Mucosa of stomach (tissue), 1 donor: ENCODE measurements at regions not wholly inside any gene's neighbourhood (a gene's known extent, or its start where the extent isn't known, plus 50 kb on each side); places are given as distances from the start of the nearest gene placed in this dataset.

ENCODE experiments used
- H3K27me3 ChIP-seq: one replicate; pipeline ENCODE4 v1.7.0; 2013; ENCODE audit warnings: mild to moderate bottlenecking, low read length; ENCODE audit not compliant: control insufficient read depth, insufficient read depth
- H3K36me3 ChIP-seq: one replicate; pipeline ENCODE4 v1.7.0; 2013; ENCODE audit warnings: low read length; ENCODE audit not compliant: control insufficient read depth, insufficient read depth
- H3K4me1 ChIP-seq: one replicate; pipeline ENCODE4 v1.7.0; 2013; ENCODE audit warnings: mild to moderate bottlenecking, low read length; ENCODE audit not compliant: control insufficient read depth, insufficient read depth
- H3K4me3 ChIP-seq: one replicate; pipeline ENCODE4 v1.7.0; 2013; ENCODE audit warnings: low read length
- H3K9ac ChIP-seq: one replicate; pipeline ENCODE4 v1.7.0; 2013; ENCODE audit warnings: mild to moderate bottlenecking, low read length, moderate library complexity
- H3K9me3 ChIP-seq: one replicate; pipeline ENCODE4 v1.7.0; 2013; ENCODE audit warnings: mild to moderate bottlenecking, low read length, moderate library complexity; ENCODE audit not compliant: control insufficient read depth
- donor health status: Pancreatic carcinoma.

GRCh38 chr6:167392631-167393316 is 67.9 kb downstream of the TTLL2 start:
- Histone ChIP-seq H3K27me3 (no peaks in the 10 kb centered on the region), H3K36me3 (no peaks in the 10 kb centered on the region), H3K4me1 (peaks cover 22% of the 10 kb centered on the region), H3K4me3 (no peak overlapping the region), H3K9me3 (no peaks in the 10 kb centered on the region), H3K9ac (no peak overlapping the region)

DNA sequence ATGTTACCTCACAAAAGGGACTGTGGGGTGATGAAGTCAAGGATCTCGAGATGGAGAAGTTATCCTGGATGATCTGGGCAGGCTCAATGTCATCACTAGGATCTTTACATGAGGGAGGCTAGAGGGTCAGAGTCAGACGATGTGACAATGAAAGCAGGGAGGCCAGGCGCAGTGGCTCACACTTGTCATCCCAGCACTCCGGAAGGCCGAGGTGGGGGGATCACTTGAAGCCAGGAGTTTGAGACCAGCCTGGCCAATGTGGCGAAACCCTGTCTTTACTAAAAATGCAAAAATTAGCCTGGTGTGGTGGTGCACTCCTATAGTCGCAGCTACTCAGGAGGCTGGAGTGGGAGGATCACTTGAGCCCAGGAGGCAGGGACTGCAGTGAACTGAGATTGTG is 68.8 kb downstream of the TTLL2 start:
- no peaks in the 10 kb centered on the region for H3K36me3 ChIP-seq
- H3K27me3 ChIP-seq, result no peaks in the 10 kb centered on the region
- no peaks in the 10 kb centered on the region for H3K9me3 ChIP-seq
- peaks cover 27% of the 10 kb centered on the region for H3K4me1 ChIP-seq
- no peak overlapping the region for H3K4me3 ChIP-seq
- H3K9ac ChIP-seq, result no peak overlapping the region

DNA sequence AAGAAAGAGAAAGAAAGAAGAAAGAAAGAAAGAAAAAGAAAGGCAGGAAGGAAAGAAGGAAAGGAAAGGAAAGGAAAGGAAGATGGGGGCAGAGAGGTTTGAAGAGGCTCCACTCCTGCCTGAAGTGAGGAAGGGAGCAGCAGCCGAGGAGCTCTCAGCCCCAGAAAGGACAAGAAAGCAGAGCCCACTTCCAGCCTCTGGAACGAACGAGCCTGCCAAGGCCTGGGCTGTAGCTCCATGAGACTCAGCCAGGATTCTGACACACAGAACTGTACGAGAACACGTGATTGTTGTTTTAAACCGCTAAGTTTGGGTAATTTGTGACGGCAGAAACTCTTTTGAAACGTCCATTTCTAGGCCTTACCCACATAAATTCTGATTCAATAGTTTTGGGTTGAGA is 69.5 kb downstream of the TTLL2 start:
- no peaks in the 10 kb centered on the region for H3K27me3 ChIP-seq
- no peak overlapping the region for H3K9ac ChIP-seq
- no peaks in the 10 kb centered on the region for H3K36me3 ChIP-seq
- H3K4me3 ChIP-seq, result no peak overlapping the region
- H3K9me3 ChIP-seq, result no peaks in the 10 kb centered on the region
- peaks cover 27% of the 10 kb centered on the region for H3K4me1 ChIP-seq

- Histone ChIP-seq H3K9ac (no peak overlapping the region), H3K27me3 (no peaks in the 10 kb centered on the region), H3K4me1 (peaks cover 27% of the 10 kb centered on the region), H3K9me3 (no peaks in the 10 kb centered on the region), H3K36me3 (no peaks in the 10 kb centered on the region), H3K4me3 (no peak overlapping the region)
Observed at GRCh38 chr6:167394820-167395219, 69.9 kb downstream of the TTLL2 start.

DNA sequence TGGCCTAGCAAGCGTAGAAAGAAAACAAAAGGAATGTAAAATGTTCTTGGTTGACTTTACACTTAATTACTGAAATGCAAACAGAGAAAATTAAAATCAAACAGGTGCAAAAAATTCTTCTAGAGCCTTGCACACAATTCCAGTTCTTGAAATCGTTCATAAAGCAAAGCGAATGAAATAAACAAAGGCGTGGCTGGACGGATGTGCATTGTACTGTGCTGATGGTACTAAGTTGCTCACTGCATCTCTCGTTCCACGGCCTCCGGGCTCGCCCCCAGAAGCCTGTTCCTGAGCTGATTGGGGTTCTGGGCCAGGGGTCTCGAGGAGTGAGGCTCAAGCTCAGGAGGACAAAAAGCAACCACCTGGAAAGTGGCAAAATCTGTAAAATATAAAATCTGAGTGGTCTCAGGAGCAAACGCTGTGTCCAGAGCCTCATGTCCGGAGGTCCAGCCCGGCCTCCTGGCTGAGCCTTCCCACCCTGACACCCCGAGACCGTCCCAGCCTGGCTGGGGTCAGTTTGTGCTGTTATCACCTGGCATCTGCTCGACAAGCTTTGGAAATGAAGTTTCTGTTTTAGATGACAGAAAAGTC is 71.3 kb downstream of the TTLL2 start:
- Histone ChIP-seq H3K27me3 (no peaks in the 10 kb centered on the region), H3K4me1 (peaks cover 27% of the 10 kb centered on the region), H3K36me3 (no peaks in the 10 kb centered on the region), H3K4me3 (no peak overlapping the region), H3K9ac (no peak overlapping the region), H3K9me3 (no peaks in the 10 kb centered on the region)

DNA sequence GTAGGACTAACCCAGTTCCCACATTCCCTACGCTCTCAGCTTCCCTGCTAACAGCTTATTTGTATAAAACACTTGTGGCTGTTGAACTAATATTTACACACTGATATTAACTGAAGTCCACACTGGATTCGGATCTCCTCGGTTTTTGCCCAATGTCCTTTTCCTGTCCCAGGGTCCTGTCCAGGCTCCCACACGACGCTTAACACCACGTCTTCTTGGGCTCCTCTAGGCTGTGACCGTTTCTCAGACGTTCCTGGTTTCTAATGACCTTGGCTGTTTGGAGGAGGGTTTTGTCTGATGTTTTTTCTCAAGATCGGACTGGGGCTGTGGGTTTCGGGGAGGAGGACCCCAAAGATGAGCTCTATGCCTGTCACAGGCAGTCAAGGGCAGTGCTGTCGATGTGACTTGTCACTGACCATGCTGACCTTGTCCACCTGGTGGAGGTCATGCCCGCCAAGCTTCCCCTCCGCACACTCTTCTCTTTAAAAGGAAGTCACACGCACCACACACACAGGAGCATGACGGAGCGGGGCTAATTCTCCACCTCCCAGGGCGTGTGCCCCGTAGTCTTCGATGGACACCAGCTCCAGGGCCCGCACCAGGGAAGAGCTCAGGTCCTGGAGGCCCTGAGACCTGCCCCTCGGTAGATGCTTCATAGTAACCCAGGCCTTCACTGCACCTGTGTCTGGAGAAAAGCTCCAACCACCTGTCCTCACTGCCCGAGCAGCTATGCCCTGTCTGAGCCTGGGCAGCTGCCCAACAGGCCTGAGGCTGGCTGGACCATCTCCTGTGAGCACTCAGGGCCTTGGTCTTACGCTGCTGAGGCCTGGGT is 72.0 kb downstream of the TTLL2 start:
- H3K9ac ChIP-seq, result no peak overlapping the region
- no peaks in the 10 kb centered on the region for H3K27me3 ChIP-seq
- no peaks in the 10 kb centered on the region for H3K9me3 ChIP-seq
- no peak overlapping the region for H3K4me3 ChIP-seq
- peaks cover 27% of the 10 kb centered on the region for H3K4me1 ChIP-seq
- no peaks in the 10 kb centered on the region for H3K36me3 ChIP-seq

DNA sequence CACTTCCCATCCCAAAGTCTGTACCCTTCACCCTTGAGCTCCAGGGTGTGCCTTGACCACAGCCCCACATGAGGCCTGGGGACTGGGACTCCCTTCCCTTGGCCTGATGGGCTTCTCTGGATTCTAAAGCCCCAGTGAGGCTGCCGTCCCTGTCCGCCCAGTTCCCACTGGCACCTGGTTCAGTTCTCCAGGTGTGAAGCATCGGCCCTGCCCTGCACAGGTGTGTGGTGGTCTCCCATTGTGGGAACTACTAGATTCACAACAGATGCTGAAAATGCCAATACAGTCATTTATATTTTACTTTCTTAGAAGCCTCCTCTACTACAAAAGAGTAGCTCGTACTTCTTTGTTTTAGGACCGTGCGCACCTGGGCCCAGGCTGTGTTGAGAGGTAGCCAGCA is 72.8 kb downstream of the TTLL2 start:
- Histone ChIP-seq H3K36me3 (no peaks in the 10 kb centered on the region), H3K9me3 (no peaks in the 10 kb centered on the region), H3K9ac (no peak overlapping the region), H3K27me3 (no peaks in the 10 kb centered on the region), H3K4me3 (no peak overlapping the region), H3K4me1 (peaks cover 27% of the 10 kb centered on the region)

- no peaks in the 10 kb centered on the region for H3K27me3 ChIP-seq
- no peak overlapping the region for H3K4me3 ChIP-seq
Observed at GRCh38 chr6:167398214-167399050, 73.5 kb downstream of the TTLL2 start.

DNA sequence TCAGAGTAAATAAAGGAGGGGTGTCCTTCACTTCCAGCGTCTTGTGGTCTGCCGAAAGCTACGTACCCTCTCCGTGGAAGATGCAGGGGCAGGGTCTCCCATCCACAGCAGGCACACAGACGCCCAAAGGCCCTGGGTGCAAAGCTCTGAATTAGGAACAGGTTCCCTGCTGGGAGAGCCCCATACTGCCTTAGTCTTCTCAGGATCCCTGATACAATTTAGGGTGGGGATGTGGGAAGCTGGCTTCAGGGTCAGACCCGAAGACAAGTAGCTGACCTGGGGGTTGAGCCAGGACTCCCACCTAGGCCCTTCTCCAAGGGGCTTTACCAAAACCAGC is 74.1 kb downstream of the TTLL2 start:
- H3K36me3 ChIP-seq, result no peaks in the 10 kb centered on the region
- H3K4me1 ChIP-seq, result peaks cover 27% of the 10 kb centered on the region
- H3K27me3 ChIP-seq, result no peaks in the 10 kb centered on the region
- no peak overlapping the region for H3K9ac ChIP-seq
- no peaks in the 10 kb centered on the region for H3K9me3 ChIP-seq
- H3K4me3 ChIP-seq, result no peak overlapping the region

More at GRCh38 chr6:167398214-167399050, 73.5 kb downstream of the TTLL2 start:
- H3K9me3 ChIP-seq, result no peaks in the 10 kb centered on the region
- H3K36me3 ChIP-seq, result no peaks in the 10 kb centered on the region
- peaks cover 27% of the 10 kb centered on the region for H3K4me1 ChIP-seq
- no peak overlapping the region for H3K9ac ChIP-seq

DNA sequence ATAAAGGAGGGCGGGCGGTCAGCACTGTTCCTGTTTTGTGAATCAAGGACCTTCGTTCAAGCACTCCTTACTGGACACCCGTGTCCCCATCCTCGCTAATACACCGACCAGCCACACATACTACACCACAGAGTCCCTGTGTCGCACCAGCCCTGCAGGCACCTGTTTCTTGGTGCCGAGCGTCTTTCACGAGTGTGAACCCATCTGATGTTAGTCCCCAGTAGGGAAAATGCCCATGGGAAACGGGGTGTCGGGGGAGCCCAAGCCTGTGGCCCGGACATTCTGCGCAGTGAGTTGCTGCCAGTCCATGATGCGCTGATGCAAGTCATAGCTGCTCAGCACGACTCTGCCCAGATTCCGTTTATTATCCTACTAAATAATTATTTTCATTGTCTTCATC is 74.7 kb downstream of the TTLL2 start:
- no peaks in the 10 kb centered on the region for H3K9me3 ChIP-seq
- H3K9ac ChIP-seq, result no peak overlapping the region
- H3K27me3 ChIP-seq, result no peaks in the 10 kb centered on the region
- no peaks in the 10 kb centered on the region for H3K36me3 ChIP-seq
- H3K4me3 ChIP-seq, result no peak overlapping the region
- H3K4me1 ChIP-seq, result peaks cover 27% of the 10 kb centered on the region

DNA sequence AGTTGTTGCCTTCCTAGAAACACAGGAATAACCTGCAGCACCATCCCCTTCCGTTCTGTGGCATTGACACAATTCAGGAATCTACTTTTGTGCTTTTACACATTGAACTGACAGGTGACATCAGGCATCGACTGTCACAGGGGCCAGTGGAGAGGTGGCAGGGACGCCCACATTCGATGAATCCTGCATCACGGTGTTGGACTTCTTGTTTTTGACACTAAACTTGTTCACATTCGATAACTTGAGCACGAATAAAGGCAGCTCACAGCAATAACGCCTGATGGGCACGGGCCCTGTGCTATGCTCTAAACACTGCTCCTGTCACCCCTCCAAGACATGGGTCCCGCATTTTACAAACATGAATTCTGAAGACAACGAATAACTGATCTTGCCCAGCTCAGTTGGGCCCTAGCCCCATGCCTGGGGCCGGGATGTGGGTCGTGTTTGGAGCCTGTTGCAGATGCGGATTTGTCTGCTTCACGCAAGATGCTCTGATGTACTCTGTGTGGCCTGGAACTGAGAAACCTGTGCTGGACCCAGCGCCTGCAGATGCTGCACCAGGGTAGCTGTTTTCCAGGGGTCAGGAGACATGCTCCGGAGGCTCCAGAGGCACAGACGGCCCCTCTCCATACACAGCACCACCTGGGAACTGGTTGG is 75.7 kb downstream of the TTLL2 start:
- no peaks in the 10 kb centered on the region for H3K9me3 ChIP-seq
- no peaks in the 10 kb centered on the region for H3K27me3 ChIP-seq
- no peaks in the 10 kb centered on the region for H3K36me3 ChIP-seq
- H3K4me1 ChIP-seq, result peaks cover 26% of the 10 kb centered on the region
- H3K4me3 ChIP-seq, result no peak overlapping the region
- no peak overlapping the region for H3K9ac ChIP-seq
